ENCODE measurements at regions not wholly inside any gene's neighbourhood (a gene's known extent, or its start where the extent isn't known, plus 50 kb on each side); places are given as distances from the start of the nearest gene placed in this dataset.
"Not testable (repeated sequence)": the region's sequence is repeated elsewhere in the genome, so short reads cannot be mapped to it uniquely, and the experiment has no call there.

DNA sequence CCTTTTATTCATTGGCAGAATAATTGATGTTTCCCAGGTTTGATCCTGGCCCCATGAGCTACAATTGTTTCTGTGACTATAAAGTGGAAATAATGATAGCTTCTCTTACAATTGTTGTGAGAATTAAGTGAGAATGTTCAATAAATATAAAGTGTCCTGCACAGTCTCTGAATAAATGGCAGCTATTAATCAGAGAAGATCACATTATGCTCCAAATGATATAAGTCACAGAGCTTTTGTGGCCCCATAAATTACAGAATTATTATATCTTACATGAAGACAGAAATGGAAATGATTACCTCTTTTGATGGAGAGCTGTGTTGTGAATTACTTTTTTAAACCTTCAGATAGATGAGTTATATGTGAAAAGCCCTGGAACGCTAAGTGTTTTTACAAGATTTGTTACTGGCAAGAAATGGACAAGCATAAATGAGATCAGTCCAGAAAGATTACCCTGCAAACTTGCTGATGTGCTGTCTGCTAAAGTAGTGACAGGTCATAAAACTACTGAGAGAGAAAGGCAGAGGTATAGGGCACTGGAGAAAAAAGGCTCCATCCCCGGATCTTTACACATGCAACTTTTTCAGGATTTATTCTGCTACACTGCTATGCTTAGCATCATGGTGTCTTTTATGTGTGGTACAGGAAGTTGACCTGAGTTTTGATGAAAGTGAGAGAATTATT is 750.9 kb upstream of the GOT2 start:
- no peak overlapping the region for H3K27ac ChIP-seq
- TF ChIP-seq, protein P1, sequence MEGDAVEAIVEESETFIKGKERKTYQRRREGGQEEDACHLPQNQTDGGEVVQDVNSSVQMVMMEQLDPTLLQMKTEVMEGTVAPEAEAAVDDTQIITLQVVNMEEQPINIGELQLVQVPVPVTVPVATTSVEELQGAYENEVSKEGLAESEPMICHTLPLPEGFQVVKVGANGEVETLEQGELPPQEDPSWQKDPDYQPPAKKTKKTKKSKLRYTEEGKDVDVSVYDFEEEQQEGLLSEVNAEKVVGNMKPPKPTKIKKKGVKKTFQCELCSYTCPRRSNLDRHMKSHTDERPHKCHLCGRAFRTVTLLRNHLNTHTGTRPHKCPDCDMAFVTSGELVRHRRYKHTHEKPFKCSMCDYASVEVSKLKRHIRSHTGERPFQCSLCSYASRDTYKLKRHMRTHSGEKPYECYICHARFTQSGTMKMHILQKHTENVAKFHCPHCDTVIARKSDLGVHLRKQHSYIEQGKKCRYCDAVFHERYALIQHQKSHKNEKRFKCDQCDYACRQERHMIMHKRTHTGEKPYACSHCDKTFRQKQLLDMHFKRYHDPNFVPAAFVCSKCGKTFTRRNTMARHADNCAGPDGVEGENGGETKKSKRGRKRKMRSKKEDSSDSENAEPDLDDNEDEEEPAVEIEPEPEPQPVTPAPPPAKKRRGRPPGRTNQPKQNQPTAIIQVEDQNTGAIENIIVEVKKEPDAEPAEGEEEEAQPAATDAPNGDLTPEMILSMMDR (conservative IDR thresholded peaks at IDR 0.05) = no peak
- TF ChIP-seq ZFX (IDR thresholded peaks at IDR 0.05) = no peak

DNA sequence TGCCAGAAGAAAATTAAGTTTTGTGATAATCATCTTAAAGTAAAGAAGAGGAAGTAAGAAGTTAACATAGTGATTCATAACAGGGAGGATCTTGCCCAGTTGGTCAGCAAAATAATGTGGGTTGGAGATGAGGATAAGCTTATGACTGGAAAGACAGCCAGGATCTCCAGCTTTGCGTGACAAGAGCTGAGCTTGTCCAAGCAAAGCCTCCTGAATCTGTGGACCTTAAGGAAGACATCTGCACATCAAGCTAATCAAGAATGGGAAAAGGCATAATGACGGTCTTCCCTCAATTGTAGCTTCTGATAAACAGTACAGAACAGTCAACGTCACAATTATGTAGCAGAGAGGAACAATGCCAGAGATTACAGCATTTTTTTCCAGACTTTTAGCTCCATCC is 744.7 kb upstream of the GOT2 start:
- H3K27ac ChIP-seq = no peak overlapping the region
- TF ChIP-seq, protein P1 (conservative IDR thresholded peaks at IDR 0.05) = no peak
- TF ChIP-seq ZFX (IDR thresholded peaks at IDR 0.05) = no peak

DNA sequence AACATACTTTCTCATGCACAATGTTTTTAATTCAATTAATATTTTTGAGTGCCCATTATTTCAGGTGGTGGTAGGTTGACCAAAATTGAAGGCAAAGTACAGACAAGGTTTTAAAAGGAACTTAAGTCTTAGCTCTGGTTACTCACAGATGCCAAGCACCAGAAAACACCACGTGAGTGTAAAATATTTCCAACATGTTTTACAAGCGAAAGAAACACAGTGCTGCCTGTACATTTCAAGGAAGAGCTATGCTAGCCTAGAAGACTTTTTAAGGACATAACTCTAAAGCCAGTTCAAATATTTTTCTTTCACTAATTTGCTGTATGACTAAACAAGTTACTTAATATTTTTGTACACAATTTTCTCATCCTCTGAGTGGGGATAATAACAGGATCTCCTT is 736.4 kb upstream of the GOT2 start:
- no peak overlapping the region for H3K27ac ChIP-seq
- TF ChIP-seq ZFX (IDR thresholded peaks at IDR 0.05) = no peak
- TF ChIP-seq, protein P1 (conservative IDR thresholded peaks at IDR 0.05) = no peak

- H3K27ac ChIP-seq = no peak overlapping the region
- TF ChIP-seq ZFX (IDR thresholded peaks at IDR 0.05) = no peak
- TF ChIP-seq, protein P1 (conservative IDR thresholded peaks at IDR 0.05) = no peak
Measured at GRCh38 chr16:59469266-59469665, 735.1 kb upstream of the GOT2 start.

DNA sequence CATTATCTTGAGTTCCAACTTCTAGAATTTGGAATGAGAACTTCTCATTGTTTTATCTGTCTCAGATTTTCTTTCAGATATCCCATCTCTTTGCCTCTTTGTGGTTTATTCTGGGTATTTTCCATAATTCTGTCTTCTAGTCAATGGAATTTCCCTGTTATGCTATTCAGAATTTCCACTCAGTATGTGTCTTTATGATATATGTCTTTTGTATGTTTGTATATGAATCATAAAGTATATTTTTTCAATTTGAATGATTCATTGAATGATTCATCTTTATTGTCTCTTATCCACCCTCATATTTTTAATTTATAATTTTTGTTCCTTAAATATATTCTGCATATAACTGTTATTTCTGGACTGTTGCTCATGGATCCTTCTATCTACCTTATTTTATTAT is 729.7 kb upstream of the GOT2 start:
- TF ChIP-seq, protein P1 (conservative IDR thresholded peaks at IDR 0.05) = no peak
- no peak for TF ChIP-seq ZFX (IDR thresholded peaks at IDR 0.05)
- no peak overlapping the region for H3K27ac ChIP-seq

DNA sequence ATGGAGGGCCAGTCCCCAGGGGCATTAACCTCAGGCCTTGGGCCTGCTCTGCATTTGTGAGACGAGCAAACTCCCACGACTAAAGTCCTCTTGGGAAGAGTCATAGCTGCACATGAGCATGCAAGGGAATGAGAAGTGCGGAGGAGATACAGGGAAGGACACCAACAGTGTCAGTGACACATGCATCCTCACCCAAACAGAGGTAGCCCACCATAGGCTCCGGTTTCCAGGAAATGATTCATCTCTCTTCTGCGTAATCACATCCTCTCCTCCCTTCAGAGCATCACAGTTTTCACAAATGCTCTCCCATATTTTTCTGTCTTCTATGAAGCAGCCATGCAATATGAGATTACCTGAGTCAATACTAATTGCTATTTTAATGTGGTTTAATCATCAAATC is 725.7 kb upstream of the GOT2 start:
- TF ChIP-seq, protein P1 (conservative IDR thresholded peaks at IDR 0.05) = no peak
- no peak for TF ChIP-seq ZFX (IDR thresholded peaks at IDR 0.05)
- no peak overlapping the region for H3K27ac ChIP-seq

DNA sequence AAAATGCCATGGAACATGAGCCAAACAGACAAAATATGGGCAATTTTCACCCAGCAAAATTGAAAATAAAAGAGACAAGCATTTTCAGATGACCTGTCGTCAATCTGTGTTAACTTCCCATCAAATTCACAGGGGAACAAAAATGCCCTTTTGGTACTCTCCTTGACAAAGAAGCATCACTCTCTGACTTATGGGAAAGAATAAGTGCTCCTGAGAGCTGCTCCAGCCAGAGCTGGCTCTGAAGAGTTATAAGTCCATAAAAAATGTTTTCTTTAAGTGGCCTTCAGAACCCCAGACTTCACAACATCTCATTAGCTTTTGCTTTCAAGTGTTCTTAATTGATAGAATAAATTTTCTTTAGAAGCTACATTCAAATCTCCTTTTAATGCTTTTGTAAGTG is 721.4 kb upstream of the GOT2 start:
- TF ChIP-seq, protein P1 (conservative IDR thresholded peaks at IDR 0.05) = no peak
- no peak for TF ChIP-seq ZFX (IDR thresholded peaks at IDR 0.05)
- no peak overlapping the region for H3K27ac ChIP-seq

DNA sequence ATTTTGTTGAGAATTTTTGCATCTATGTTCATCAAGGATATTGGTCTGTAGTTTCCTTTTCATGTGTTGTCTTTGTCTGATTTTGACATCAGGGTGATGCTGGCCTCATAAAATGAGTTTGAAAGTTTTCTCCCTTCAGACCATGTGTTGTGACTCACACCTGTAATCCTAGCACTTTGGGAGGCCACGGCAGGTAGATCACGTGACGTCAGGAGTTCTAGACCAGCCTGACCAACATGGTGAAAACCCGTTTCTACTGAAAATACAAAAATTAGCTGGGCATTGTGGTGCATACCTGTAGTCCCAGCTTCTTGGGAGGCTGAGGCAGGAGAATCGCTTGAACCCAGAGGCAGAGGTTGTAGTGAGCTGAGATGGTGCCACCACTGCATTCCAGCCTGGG is 716.4 kb upstream of the GOT2 start:
- not testable (repeated sequence) for H3K27ac ChIP-seq
